ENCODE measurements at regions not wholly inside any gene's neighbourhood (a gene's known extent, or its start where the extent isn't known, plus 50 kb on each side); places are given as distances from the start of the nearest gene placed in this dataset.
A peak's percentile ranks its signal among the peaks of the same experiment; 100 is the strongest.

- Mint-ChIP-seq H3K27ac (peak overlapping the region; percentile 92), H3K4me1 (peaks cover 42% of the 10 kb centered on the region), H3K36me3 (ENCODE audit: low read depth) (peaks cover 15% of the 10 kb centered on the region), H3K27me3 (ENCODE audit: low read depth, poor library complexity) (no peaks in the 10 kb centered on the region), H3K9me3 (peaks cover 20% of the 10 kb centered on the region), H3K4me3 (no peak overlapping the region)
- TF ChIP-seq, protein P1, sequence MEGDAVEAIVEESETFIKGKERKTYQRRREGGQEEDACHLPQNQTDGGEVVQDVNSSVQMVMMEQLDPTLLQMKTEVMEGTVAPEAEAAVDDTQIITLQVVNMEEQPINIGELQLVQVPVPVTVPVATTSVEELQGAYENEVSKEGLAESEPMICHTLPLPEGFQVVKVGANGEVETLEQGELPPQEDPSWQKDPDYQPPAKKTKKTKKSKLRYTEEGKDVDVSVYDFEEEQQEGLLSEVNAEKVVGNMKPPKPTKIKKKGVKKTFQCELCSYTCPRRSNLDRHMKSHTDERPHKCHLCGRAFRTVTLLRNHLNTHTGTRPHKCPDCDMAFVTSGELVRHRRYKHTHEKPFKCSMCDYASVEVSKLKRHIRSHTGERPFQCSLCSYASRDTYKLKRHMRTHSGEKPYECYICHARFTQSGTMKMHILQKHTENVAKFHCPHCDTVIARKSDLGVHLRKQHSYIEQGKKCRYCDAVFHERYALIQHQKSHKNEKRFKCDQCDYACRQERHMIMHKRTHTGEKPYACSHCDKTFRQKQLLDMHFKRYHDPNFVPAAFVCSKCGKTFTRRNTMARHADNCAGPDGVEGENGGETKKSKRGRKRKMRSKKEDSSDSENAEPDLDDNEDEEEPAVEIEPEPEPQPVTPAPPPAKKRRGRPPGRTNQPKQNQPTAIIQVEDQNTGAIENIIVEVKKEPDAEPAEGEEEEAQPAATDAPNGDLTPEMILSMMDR (IDR thresholded peaks at IDR 0.05) = no peak
- DNase-seq = no peak
Observed at GRCh38 chr3:177752831-177753230, 555.5 kb upstream of the TBL1XR1 start.

GRCh38 chr3:177753451-177754155 is 556.3 kb upstream of the TBL1XR1 start:
- Mint-ChIP-seq H3K27me3 (ENCODE audit: low read depth, poor library complexity) (no peaks in the 10 kb centered on the region), H3K27ac (peak overlapping the region; percentile 92), H3K4me3 (no peak overlapping the region), H3K4me1 (peaks cover 39% of the 10 kb centered on the region), H3K9me3 (peaks cover 23% of the 10 kb centered on the region), H3K36me3 (ENCODE audit: low read depth) (peaks cover 15% of the 10 kb centered on the region)
- DNase-seq = no peak
- TF ChIP-seq, protein P1 (IDR thresholded peaks at IDR 0.05) = no peak

GRCh38 chr3:177754508-177754921 is 557.2 kb upstream of the TBL1XR1 start:
- Mint-ChIP-seq H3K36me3 (ENCODE audit: low read depth) (peaks cover 19% of the 10 kb centered on the region), H3K27ac (peak overlapping the region; percentile 97), H3K4me1 (peaks cover 39% of the 10 kb centered on the region), H3K9me3 (peaks cover 30% of the 10 kb centered on the region), H3K27me3 (ENCODE audit: low read depth, poor library complexity) (no peaks in the 10 kb centered on the region), H3K4me3 (no peak overlapping the region)
- TF ChIP-seq, protein P1 (IDR thresholded peaks at IDR 0.05) = no peak
- DNase-seq = no peak

DNA sequence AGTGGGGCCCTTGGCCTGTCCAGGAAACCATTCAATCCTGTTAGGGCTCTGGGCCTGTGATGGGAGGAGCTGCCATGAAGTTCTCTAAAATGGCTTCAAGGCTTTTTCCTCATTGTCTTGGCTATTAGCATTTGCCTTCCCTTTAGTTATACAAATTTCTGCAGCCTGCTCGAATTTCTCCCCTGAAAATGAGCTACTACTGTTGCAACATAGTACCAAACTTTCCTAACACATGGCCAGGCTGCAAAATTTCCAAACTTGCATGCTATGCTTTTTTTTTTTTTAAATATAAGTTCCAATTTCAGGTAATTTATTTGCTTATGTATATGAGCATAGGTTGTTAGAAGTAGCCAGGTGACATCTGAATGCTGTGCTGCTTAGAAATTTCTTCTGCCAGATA is 560.8 kb upstream of the TBL1XR1 start:
- Mint-ChIP-seq H3K9me3 (peaks cover 43% of the 10 kb centered on the region), H3K27me3 (ENCODE audit: low read depth, poor library complexity) (no peaks in the 10 kb centered on the region), H3K36me3 (ENCODE audit: low read depth) (peaks cover 22% of the 10 kb centered on the region), H3K27ac (no peak overlapping the region), H3K4me3 (no peak overlapping the region), H3K4me1 (peaks cover 26% of the 10 kb centered on the region)
- no peak for DNase-seq
- TF ChIP-seq, protein P1 (IDR thresholded peaks at IDR 0.05) = no peak

DNA sequence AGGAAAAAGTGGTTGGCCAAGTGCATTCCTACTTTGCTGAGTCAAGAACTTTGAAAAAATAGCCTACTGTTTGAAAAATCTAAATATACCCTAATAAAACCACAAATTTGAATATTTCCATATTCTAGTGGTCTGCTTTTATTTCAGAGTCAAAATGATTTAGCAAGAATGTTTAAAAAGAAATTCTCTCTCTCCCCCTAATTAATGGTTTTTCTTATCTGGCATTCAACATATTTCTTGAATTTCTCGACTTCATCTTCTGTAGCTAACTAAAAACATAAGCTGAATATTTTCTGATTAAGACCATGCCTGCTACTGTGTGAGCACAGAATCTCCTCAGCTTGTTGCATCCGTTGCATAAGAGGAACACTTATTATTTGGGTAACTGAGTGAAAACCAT is 563.5 kb upstream of the TBL1XR1 start:
- DNase-seq = no peak
- Mint-ChIP-seq H3K27ac (no peak overlapping the region), H3K4me1 (peaks cover 22% of the 10 kb centered on the region), H3K9me3 (peaks cover 45% of the 10 kb centered on the region), H3K4me3 (no peak overlapping the region), H3K27me3 (ENCODE audit: low read depth, poor library complexity) (no peaks in the 10 kb centered on the region), H3K36me3 (ENCODE audit: low read depth) (peaks cover 22% of the 10 kb centered on the region)
- TF ChIP-seq, protein P1 (IDR thresholded peaks at IDR 0.05) = no peak

GRCh38 chr3:177764377-177764912 is 567.2 kb upstream of the TBL1XR1 start:
- DNase-seq = no peak
- no peak overlapping the region for H3K4me3 Mint-ChIP-seq

More at GRCh38 chr3:177764377-177764912, 567.2 kb upstream of the TBL1XR1 start:
- peaks cover 19% of the 10 kb centered on the region for H3K36me3 Mint-ChIP-seq (ENCODE audit: low read depth)
- TF ChIP-seq, protein P1 (IDR thresholded peaks at IDR 0.05) = no peak
- H3K27ac Mint-ChIP-seq = no peak overlapping the region
- peaks cover 37% of the 10 kb centered on the region for H3K9me3 Mint-ChIP-seq
- H3K27me3 Mint-ChIP-seq (ENCODE audit: low read depth, poor library complexity) = no peaks in the 10 kb centered on the region
- peaks cover 30% of the 10 kb centered on the region for H3K4me1 Mint-ChIP-seq
